ENCODE measurements at regions not wholly inside any gene's neighbourhood (a gene's known extent, or its start where the extent isn't known, plus 50 kb on each side); places are given as distances from the start of the nearest gene placed in this dataset.

DNA sequence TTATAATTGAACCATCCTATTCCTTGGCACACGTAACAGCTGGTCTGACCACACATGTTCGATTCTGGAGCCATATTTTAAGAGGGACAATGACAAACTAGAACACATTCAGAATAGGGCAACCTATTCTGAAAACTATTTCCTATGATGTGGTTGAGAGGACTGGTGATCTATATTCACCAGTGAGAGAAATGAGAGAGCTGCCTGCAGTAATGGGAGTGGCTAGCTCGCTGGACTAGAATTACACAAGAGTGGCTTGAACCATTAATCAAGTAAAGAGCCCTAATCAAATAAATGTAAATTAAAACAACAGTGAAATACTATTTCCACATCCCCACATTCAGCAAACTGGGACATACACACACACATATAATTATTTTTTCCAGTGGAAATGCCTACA is 55.3 kb upstream of the LY86 start:
- no peaks in the 10 kb centered on the region for H3K36me3 ChIP-seq (ENCODE audit: control insufficient read depth in 1 of 2, insufficient read depth in 2 of 2, low read length in 2 of 2)
- CTCF ChIA-PET = interaction anchor here (1.0 kb wide), 1 partner anchor 14 kb away, joined by 3 read pairs; no protein-coding TSS in a partner anchor

More for the DNA sequence above, 55.3 kb upstream of the LY86 start:
- no TSS peak for BruUV-seq (replicated peaks)
- intact Hi-C loops (cut with micrococcal nuclease) = no loop called here
- H3K4me2 ChIP-seq (ENCODE audit: low read length) = no peak overlapping the region
- H3K4me3 ChIP-seq (replicated peaks in 1 of 2; ENCODE audit: low read depth in 1 of 2, low read length in 2 of 2) = no peak overlapping the region
- 0 out of 2 replicates have a peak, but pooled peaks cover 2% of the 10 kb centered on the region for H3K9me2 ChIP-seq (ENCODE audit: insufficient read depth)
- H3K27me3 ChIP-seq (ENCODE audit: insufficient read depth, low read length) = peaks cover 52% of the 10 kb centered on the region
- ChIA-PET POLR2A (no interaction called here), RAD21 (ENCODE audit: low non-redundant PET in 1 of 2, low total read pairs in 2 of 2, uncharacterized antibody in 2 of 2, unreplicated experiment in 2 of 2) (no interaction called here)
- no peak overlapping the region for H3K27ac ChIP-seq (ENCODE audit: low read depth, low read length)
- ATAC-seq = no peak
- no peak overlapping the region for H3K9ac ChIP-seq (ENCODE audit: low read length)
- H3K4me1 ChIP-seq (ENCODE audit: control insufficient read depth in 1 of 2, insufficient read depth in 2 of 2, low read length in 2 of 2) = no peaks in the 10 kb centered on the region
- H4K20me1 ChIP-seq (ENCODE audit: insufficient read depth) = no peaks in the 10 kb centered on the region
- no peak overlapping the region for H2AFZ ChIP-seq (ENCODE audit: low read depth, low read length, poor library complexity, severe bottlenecking)
- TF ChIP-seq CEBPB (IDR thresholded peaks at IDR 0.05; ENCODE audit: low read depth) (no peak), EZH2 (IDR thresholded peaks at IDR 0.05) (no peak), RAD21 (IDR thresholded peaks at IDR 0.05; ENCODE audit: low read depth) (no peak), EZH2phosphoT487 (IDR thresholded peaks at IDR 0.05; ENCODE audit: borderline replicate concordance) (no peak), REST (IDR thresholded peaks at IDR 0.05; ENCODE audit: low read depth) (no peak), POLR2A (IDR thresholded peaks at IDR 0.05; ENCODE audit: borderline replicate concordance, extremely low read depth, insufficient read depth, insufficient read length) (no peak), FOSL1 (IDR thresholded peaks at IDR 0.05; ENCODE audit: low read depth) (no peak), TCF7L2 (IDR thresholded peaks at IDR 0.05; ENCODE audit: borderline replicate concordance, extremely low read depth, insufficient read depth, insufficient read length) (no peak), YY1 (IDR thresholded peaks at IDR 0.05; ENCODE audit: extremely low read depth, insufficient replicate concordance, low read depth, low read length) (no peak), SRF (IDR thresholded peaks at IDR 0.05; ENCODE audit: low read depth) (no peak), ZFX (IDR thresholded peaks at IDR 0.05) (no peak), SIN3A (IDR thresholded peaks at IDR 0.05; ENCODE audit: low read depth) (no peak), POLR2AphosphoS5 (IDR thresholded peaks at IDR 0.05; ENCODE audit: low read depth, low read length) (no peak), CTCF (IDR thresholded peaks at IDR 0.05 in 2 of 3, conservative IDR thresholded peaks at IDR 0.05 in 1 of 3; ENCODE audit: borderline replicate concordance in 1 of 3, insufficient read depth in 1 of 3, low read depth in 2 of 3, low read length in 2 of 3) (no peak)
- TF ChIP-seq, protein P1, sequence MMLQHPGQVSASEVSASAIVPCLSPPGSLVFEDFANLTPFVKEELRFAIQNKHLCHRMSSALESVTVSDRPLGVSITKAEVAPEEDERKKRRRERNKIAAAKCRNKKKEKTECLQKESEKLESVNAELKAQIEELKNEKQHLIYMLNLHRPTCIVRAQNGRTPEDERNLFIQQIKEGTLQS (IDR thresholded peaks at IDR 0.05) = no peak
- TF ChIP-seq, protein P2, sequence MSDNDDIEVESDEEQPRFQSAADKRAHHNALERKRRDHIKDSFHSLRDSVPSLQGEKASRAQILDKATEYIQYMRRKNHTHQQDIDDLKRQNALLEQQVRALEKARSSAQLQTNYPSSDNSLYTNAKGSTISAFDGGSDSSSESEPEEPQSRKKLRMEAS (IDR thresholded peaks at IDR 0.05) = no peak
- DNase-seq (ENCODE audit: low read depth, low spot score) = no peak
- H3K9me3 ChIP-seq (ENCODE audit: control insufficient read depth in 1 of 2, insufficient read depth in 1 of 2, low read depth in 1 of 2, low read length in 2 of 2) = no peaks in the 10 kb centered on the region; a peak in 1 of 4 replicates
- no peaks in the 10 kb centered on the region for H3K79me2 ChIP-seq (ENCODE audit: insufficient read depth, low read length)

Measured in HCT116 (cell line).